Esophagus muscularis mucosa (tissue), 3 donors: ENCODE measurements at regions not wholly inside any gene's neighbourhood (a gene's known extent, or its start where the extent isn't known, plus 50 kb on each side); places are given as distances from the start of the nearest gene placed in this dataset.

Source experiments
- POLR2A ChIP-seq: fragments of 450-650 bp; IDR thresholded peaks from one replicate; pipeline ENCODE4 v1.6.1; 2017; ENCODE audit warnings: antibody characterized with exemption, moderate library complexity, mild to moderate bottlenecking, low read depth
- POLR2AphosphoS5 ChIP-seq, 2 donors: sonication (generic); formaldehyde crosslinking; IDR thresholded peaks; one replicate each; pipeline ENCODE4 v1.6.1; 2017; ENCODE audit warnings: antibody characterized with exemption in 2 of 2
- TF ChIP-seq, protein P1 (sequence below), 3 experiments: fragments of 200-600 bp in 2 of 3; fragments of 450-650 bp in 1 of 3; sonication (generic) in 2 of 3; IDR thresholded peaks; one replicate each; pipeline ENCODE4 v1.5.1; 2017 to 2019; ENCODE audit warnings: antibody characterized with exemption in 3 of 3, mild to moderate bottlenecking in 2 of 3, moderate library complexity in 1 of 3

DNA sequence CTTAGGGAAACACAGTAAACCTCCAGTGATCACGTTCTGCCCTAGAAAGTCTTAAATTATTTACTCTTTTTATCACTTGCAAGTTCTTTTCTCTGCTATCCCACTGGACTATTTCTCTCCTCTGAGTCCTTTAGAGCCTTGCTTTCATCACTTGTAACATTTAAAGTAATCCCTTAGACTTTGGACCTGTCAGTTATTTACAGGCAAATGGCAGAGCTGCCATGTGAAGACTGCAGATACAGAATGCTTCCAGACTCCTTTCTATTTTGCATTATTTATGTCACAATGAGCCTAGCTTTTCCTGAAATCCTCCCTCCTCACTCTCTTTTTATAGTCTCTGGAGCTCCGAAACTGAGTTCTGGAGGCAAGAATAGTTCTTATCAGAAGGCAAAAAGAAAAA lies 325.6 kb upstream of the TRIB2 start:
- TF ChIP-seq, protein P1, sequence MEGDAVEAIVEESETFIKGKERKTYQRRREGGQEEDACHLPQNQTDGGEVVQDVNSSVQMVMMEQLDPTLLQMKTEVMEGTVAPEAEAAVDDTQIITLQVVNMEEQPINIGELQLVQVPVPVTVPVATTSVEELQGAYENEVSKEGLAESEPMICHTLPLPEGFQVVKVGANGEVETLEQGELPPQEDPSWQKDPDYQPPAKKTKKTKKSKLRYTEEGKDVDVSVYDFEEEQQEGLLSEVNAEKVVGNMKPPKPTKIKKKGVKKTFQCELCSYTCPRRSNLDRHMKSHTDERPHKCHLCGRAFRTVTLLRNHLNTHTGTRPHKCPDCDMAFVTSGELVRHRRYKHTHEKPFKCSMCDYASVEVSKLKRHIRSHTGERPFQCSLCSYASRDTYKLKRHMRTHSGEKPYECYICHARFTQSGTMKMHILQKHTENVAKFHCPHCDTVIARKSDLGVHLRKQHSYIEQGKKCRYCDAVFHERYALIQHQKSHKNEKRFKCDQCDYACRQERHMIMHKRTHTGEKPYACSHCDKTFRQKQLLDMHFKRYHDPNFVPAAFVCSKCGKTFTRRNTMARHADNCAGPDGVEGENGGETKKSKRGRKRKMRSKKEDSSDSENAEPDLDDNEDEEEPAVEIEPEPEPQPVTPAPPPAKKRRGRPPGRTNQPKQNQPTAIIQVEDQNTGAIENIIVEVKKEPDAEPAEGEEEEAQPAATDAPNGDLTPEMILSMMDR (IDR thresholded peaks at IDR 0.05) = no peak
- TF ChIP-seq POLR2AphosphoS5 (IDR thresholded peaks at IDR 0.05) (no peak), POLR2A (no peak)
